ENCODE measurements at regions not wholly inside any gene's neighbourhood (a gene's known extent, or its start where the extent isn't known, plus 50 kb on each side); places are given as distances from the start of the nearest gene placed in this dataset.

GRCh38 chr4:111595456-111595855, 549.8 kb upstream of the FAM241A start:
- no peak for DNase-seq (ENCODE audit: low read depth)

DNA sequence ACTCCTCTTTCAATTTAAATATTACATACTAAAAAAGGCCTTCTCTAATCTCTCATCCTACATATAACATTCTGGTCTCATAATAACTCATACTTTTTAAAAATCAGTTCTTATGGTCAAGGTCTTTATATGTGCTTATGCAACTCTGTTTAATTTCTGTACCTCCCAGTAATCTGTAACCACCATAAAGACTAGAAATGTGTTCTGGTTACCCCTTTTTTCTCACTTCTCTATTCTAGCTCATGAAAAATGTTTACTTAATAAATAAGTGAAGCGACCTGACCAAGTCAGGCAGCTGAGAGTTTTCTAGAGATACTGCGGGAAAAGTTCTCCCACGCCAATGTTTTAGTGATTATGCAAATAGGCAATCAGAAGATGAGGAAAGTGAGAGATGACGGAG, 548.8 kb upstream of the FAM241A start:
- no peak for DNase-seq (ENCODE audit: low read depth)

GRCh38 chr4:111601671-111602070, 543.6 kb upstream of the FAM241A start:
- DNase-seq (ENCODE audit: low read depth), result no peak

- no peak for DNase-seq (ENCODE audit: low read depth)
Measured at GRCh38 chr4:111602848-111603247, 542.4 kb upstream of the FAM241A start.

GRCh38 chr4:111605111-111605510, 540.1 kb upstream of the FAM241A start:
- no peak for DNase-seq (ENCODE audit: low read depth)

- no peak for DNase-seq (ENCODE audit: low read depth)
Measured at GRCh38 chr4:111610681-111611080, 534.6 kb upstream of the FAM241A start.

DNA sequence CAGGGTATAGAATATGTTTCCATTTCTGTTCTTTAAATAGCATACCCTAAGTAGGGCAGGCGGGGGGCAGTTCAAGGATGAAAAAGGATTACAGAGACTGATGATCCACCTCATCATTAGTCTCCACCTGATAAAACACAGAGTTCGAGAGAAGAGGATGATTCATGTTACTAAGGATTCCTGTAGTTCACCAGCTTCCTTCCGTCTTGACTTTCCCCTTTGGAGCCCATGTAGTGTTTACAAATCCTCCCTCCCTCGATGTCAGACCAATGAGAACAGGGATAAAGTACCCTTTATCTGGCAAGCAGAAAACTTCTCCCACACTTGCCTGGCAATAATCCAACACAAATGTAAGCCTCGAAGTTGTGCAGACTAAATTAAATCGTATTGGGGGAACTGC, 526.3 kb upstream of the FAM241A start:
- DNase-seq (ENCODE audit: low read depth), result no peak

DNA sequence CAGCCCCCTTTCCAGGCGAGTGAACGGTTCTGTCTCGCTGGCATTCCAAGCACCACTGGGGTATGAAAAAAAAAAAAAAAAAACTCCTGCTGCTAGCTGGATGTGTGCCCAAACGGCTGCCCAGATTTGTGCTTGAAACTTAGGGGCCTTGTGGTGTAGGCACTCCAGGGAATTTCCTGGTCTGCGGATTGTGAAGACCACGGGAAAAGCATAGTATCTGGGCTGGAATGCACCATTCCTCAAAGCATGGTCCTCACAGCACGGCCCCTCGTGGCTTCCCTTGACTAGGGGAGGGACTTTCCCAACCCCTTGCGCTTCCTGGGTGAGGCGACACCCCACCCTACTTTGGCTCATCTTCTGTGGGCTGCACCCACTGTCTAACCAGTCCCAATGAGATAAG, 516.8 kb upstream of the FAM241A start:
- DNase-seq (ENCODE audit: low read depth), result no peak

- no peak for DNase-seq (ENCODE audit: low read depth)
Measured at GRCh38 chr4:111630705-111631104, 514.5 kb upstream of the FAM241A start.

DNA sequence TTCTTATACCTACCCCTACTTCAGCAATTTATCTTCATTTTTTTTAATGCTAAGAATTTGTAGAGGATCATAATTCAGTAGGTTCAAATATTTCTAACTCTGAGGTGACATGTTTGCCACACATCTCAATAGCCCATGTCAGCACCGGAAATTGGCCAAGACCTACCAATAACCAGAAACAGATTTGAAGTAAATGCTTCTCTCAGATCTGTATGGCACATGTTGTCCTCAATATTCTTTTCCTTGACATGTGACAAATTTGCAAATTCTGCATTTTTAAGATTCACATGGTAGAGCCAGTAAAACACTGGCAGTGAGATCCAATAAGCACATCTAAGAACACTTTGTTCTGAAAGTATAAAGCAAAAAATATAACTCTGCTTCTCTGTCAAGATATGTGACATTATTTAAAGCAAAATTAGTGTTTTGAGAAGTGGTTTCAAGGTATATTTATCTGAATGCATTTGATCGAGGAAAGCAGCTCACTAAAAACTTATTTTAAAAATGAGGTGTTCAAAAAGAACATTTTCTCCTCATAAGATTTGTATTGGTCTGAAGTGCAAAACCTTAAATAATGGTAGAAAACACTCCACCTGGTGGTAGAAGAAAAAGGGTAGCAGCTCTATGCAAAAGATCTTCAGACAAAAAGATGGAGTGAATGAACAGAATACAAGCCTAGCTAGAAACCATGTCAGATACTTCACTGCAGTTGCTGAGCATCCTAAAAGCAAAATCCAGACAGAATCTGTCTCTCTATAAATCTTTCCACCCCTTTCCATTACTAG, 513.8 kb upstream of the FAM241A start:
- no peak for DNase-seq (ENCODE audit: low read depth)

DNA sequence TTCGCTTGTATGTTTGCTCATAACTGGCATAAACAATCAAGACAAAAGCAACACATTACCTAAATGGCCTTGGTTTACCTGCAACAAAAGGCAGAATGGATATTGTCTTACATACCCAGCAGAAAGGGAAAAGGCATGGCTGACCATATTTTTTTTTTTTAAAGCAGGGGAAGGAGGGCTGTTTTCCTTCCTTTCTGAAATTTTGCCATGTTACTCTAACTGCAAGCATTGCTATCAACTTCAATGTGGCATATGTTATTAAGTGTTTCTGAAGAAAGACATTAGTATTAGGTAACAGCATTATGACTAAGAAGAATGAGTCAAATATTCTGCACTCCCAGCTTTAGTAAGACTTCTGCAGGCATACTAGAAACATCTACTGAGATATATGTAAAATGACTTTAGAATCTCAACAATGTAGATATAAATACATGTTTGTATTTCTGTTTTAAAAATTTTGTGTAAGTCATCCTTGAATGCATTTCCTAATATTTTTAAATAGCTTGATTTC, 512.6 kb upstream of the FAM241A start:
- no peak for DNase-seq (ENCODE audit: low read depth)

GRCh38 chr4:111633663-111634266, 511.5 kb upstream of the FAM241A start:
- no peak for DNase-seq (ENCODE audit: low read depth)

GRCh38 chr4:111635646-111636045, 509.6 kb upstream of the FAM241A start:
- DNase-seq (ENCODE audit: low read depth), result no peak

DNA sequence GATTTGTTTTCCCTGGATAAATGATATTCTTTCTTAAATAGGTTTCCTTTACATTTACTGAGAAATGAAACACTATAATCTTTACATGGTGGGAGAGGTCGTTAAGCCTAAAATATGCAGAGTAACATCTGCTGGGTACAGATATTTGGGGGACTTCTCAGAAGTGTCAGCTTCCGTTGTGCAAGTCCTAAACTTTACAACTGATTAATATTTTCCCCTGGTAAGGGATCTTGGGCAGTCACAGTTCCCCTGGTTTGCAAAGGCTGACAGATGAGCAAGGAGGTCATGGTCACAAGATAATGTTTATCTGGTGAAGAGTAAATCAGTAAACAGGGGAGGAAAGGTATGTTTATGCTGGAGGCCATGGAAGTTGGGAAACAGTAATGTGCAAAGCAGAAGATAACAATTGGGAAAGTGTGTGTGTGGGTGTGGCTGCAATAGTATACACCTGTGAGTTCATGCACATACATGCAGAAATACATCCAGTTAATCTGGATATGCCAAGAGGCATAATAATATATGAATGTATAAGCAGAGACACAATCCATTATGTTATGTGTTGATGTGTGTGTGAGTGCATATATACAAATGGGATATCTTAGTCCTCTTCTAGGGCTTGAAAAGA, 508.2 kb upstream of the FAM241A start:
- no peak for DNase-seq (ENCODE audit: low read depth)

- DNase-seq (ENCODE audit: low read depth), result no peak
Measured at GRCh38 chr4:111639120-111639690, 506.0 kb upstream of the FAM241A start.

- DNase-seq (ENCODE audit: low read depth), result no peak
Measured at GRCh38 chr4:111639876-111640275, 505.4 kb upstream of the FAM241A start.

DNA sequence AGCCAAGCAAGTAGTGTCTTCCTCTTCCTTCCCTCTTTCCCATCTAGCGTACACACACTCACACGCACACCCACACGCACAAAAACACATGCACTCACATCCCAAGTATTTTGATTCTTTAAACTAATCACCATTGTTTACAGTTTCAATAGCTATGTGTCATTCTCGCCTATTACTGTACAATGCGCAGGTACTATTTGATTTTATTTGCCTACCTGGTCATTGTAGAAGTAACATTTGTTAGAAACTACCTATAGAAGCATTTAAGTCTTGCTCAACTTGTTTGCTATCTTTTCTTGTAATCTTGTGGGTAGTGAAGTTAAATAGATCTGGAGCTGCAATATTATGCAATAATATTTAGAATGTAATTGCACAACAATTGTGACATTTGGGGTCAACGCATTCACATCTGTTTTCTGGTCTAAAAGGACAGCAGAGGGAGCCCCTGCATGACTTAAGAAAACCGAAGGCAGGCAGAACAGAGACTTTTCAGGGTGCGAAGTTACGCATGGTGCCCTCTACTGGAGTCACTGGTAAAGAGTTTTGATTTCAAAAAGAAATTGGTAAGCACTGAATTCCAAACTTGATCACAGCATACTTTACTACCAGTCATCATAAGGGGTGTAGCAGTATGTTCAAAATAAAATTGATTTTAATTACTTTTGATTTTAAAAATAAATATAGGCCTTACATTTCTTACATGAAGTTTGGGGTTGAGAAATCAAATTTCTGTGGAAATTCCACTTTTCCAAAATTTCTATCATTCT, 503.3 kb upstream of the FAM241A start:
- peak; percentile 67 for DNase-seq (ENCODE audit: low read depth)

GRCh38 chr4:111648056-111648455, 497.2 kb upstream of the FAM241A start:
- no peak for DNase-seq (ENCODE audit: low read depth)

DNA sequence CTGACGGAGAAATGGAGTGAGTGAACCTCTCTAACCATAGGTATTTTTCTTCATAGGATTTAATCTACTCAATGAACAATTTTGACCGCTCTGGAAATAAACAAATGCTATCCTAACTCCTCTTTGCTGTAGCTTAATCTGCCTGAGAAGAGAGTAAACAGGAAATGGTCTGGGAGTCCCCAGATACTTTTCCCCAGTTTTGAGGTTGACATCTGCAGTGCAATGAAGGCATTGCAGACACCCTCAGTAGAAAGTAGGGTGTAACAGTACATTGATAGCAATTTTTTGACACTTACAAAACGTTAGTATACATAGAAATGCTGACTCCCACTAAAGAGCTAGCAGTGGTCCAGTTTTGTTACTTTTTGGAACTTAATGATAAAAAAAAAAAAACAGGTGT, 495.9 kb upstream of the FAM241A start:
- DNase-seq (ENCODE audit: low read depth), result no peak

- no peak for DNase-seq (ENCODE audit: low read depth)
Measured at GRCh38 chr4:111650146-111650545, 495.1 kb upstream of the FAM241A start.

DNA sequence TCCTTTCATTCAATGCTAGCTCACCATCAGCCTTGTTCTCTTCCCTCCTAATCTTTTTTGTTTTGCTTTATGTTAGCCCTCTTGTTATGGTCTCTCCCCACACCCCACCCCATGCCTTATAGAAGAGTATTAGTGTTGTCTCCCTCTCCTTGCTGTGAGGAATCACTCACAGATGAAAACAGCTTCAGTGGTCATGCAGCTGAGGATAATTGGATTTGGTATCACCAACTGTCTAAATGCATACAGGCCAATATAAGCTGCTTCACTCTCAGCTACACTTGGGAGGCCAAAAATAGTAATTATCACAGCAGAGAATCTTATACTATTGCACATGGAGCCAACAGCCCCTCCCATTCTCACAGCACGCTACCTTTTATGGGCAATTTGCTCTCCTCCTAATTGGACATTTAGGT, 494.6 kb upstream of the FAM241A start:
- DNase-seq (ENCODE audit: low read depth), result no peak

GRCh38 chr4:111652236-111652635, 493.0 kb upstream of the FAM241A start:
- no peak for DNase-seq (ENCODE audit: low read depth)
